ENCODE measurements at regions not wholly inside any gene's neighbourhood (a gene's known extent, or its start where the extent isn't known, plus 50 kb on each side); places are given as distances from the start of the nearest gene placed in this dataset.

DNA sequence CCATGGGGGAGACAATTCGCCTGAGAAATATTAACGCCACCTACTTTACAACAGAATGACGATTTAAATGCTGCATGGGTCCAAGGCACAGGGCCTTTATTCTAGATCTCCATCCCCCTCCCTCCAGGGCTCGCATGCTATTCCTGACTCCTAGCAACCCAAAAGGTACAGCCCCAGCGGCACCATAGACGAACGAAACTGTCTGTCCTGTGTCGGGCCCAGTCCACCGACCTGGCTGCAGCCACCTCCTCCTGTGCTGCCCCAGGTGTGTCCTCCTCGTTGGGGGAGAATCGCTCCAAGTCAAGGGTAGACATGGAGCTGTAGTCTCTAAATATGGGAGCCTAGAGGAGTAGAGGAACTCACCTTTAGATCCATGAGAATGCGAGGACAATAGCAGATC lies 196.5 kb downstream of the TOMM20 start:
- no peak for DNase-seq

DNA sequence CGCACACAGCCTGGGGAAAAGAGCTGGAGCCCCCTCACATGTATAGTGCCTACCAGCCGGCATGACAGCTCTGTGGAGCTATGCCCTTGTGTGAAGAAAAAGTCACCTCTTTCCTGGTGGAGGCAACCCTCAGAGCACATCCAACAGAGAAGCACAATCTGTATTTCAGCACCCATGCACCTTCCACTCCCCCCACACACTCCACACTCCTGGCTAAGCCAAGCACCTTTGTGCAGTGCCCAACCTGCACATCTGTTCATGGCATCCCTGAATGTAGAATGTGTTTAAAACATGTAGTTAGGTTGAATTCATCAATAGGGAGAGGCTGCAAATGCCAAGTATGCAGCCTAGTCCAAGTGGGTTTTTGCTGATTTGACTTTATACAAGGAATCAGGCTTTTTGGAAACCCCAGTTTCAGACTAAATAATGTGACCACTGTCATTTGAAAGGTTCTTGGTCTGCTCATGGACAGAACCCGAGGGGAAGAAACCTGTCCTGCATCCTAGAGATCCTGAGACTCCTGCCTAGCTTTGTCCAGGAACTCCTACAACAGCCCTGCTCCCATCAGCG lies 197.1 kb downstream of the TOMM20 start:
- no peak for DNase-seq

DNA sequence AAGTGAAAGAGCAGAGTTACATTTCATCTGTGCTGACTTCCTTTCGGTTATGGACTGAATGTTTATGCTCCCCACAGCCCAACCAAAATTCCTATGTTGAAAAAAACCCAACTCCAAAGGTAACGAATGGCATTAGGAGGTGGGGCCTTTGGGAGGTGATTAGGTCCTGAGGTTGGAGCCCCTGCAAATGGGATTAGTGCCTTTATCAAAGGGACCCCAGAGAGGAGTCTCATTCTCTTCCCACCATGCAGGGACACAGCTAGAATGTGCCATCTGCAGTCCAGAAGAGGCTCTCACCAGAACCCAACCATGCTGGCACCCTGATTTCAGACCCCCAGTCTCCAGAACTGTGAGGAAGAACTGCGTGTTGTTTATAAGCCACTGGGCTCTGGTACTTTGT lies 199.3 kb downstream of the TOMM20 start:
- DNase-seq: no peak

DNA sequence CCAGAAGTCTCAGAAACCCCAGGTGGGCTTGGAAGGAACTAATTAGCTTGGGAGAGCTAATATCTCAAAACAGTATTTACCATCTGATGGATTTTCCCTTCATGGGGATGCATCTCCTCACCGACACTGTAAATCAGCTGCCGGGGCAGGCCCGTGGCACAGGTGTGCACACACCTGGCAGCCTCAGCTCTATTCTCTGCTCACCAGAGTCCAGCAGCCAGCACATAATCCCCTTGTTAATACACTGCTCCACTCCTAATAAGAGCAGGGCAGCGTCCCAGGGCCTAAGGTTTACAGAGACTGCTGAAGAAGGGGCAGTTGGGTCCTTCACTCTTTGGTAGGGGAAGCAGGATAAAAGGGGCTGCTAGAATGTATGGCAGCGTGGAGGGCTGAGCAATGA lies 200.0 kb downstream of the TOMM20 start:
- no peak for DNase-seq

DNA sequence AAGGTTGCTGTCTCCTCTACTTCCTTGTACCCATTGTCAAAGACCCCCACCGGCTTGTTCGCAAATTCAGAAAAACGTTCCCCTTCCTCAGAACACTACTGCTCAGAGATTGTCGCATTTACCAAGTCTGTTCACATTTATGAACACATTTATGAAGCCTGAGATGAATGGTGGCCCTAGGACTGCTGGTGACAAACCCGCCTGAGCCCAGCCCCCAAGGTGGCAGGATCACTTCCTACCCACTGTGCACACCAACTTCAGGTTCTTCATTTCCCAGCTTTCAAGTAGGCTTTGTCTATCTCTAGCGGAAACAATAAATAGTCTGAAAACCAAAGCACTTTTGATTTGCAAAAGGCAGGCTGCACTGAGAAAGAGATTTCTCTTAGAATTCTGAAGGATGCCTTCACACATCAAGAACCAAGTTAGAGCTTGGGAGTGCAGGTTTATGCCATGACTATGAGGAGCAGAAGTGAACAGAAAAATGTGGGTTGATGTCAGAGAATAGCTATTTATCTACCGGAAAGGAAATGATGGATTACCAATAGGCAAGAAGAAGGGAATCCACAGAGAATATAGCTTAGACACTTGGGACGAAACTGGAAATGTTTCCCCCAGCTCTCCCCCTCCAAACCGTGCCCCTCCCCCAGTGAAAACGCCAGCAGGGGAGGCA lies 200.5 kb downstream of the TOMM20 start:
- DNase-seq: peak; percentile 59

DNA sequence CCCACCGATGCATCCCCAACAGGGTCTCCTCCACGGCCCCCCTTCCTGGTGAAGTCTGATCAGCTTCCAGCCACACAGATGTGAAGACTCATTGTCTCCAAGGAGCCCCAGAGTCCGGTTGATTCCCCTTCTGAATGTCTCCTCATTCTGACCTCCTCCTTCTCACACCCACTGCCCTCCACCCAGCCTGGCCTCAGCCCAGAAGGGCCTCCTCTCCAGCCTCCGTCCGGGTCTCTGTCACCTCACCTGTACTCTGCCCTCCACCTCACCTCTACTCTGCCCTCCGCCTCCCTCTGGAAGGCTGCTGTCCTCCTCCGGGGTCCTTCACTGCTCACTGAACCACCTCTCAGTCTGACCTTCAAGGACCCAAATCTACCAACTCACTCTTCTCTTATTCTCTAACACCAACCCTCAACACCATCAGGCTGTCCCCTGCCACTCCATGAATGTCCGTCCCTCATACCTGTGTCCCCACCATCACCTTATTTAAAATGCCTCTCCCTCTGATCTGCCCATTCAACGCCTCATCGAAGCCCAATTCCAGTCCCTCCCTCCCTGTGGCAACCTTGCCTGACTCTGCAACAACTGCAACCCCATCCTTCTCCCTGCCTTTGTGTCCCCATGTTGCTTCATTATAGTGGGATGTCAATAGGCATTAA lies 201.2 kb downstream of the TOMM20 start:
- no peak for DNase-seq

DNA sequence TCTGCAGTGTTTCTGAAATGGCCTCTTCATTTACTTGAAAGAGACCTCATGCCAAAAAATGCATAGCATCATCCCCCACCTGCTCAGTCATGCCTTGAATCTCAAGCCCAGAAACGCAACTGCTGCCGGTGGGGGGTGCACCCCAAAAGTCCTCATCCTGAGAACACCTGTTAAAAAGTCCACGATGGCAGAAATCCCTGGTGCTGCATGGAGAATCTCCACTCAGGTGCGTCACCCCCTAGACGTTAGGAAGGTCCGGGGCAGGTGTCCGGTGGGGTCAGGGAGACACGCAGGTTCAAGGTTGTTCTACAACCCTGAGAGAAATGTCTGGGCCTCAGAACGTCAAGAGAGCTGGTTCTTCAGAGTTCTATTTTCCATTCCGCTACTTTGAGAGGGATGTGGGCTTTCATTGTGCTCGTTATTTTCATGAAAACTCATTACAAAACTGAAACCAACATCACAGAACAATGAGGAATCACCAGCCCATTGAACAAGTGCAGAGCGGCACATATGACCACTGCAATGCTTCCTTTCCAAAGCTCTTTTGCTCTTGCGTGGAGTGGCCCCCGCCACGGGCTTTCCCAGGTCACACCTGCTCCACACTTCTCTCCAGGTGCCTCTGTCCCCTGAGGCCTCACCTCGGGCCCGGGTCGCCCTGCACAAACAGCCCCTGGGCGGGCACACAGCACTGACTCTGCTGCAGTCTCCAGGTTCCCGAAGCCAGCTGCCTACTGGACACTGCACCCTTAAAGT lies 201.9 kb downstream of the TOMM20 start:
- DNase-seq: no peak

DNA sequence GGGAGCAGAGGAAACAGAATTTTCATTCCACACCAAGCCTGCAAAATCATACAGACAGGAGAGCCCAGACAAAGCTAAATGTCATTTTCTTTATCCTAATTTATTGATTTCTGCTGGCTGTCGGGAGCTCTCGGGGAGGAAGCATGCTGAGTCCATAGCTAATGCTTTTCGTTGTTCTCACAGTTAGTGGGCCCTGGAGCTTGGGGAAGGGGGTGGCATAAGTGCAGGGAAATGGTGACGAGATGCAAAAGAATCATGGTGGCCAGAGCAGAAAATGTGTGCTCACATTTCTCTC lies 202.4 kb downstream of the TOMM20 start:
- DNase-seq: no peak

DNA sequence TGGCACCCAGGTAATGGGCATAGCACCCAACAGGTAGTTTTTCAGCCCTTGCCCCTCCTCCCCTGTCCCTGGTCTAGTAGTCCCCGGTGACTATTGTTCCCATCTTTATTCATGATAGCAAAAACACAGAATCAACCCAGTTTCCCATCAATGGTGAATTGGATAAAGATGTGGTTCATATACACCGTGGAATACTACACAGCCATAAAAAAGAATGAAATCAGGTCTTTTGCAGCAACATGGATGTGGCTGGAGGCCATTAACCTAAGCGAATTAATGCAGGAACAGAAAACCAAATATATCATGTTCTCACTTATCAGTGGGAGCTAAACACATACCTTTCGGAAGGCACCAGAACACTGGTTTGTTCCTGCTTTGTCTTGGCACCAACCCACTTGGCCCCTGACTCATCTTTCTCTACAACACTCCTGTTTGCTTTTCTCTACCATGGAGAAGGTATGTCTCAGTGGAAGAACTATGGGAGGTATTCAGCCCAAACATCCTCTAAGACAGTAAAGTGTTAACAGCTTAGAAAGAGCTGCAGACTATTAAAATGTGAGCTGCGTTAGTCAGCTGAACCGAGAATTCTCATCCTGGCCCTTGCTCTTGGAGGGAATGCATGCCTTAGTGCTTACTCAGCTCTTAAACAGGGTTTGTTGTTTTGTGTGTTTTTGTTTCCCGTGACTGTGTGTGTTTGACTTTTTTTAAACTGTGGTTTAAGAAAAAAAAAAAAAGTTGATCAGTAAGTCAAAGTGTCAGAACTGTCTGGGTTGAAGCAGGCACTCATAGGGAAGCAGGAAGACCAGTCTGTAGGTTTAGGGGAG lies 203.0 kb downstream of the TOMM20 start:
- DNase-seq: peak; percentile 99

DNA sequence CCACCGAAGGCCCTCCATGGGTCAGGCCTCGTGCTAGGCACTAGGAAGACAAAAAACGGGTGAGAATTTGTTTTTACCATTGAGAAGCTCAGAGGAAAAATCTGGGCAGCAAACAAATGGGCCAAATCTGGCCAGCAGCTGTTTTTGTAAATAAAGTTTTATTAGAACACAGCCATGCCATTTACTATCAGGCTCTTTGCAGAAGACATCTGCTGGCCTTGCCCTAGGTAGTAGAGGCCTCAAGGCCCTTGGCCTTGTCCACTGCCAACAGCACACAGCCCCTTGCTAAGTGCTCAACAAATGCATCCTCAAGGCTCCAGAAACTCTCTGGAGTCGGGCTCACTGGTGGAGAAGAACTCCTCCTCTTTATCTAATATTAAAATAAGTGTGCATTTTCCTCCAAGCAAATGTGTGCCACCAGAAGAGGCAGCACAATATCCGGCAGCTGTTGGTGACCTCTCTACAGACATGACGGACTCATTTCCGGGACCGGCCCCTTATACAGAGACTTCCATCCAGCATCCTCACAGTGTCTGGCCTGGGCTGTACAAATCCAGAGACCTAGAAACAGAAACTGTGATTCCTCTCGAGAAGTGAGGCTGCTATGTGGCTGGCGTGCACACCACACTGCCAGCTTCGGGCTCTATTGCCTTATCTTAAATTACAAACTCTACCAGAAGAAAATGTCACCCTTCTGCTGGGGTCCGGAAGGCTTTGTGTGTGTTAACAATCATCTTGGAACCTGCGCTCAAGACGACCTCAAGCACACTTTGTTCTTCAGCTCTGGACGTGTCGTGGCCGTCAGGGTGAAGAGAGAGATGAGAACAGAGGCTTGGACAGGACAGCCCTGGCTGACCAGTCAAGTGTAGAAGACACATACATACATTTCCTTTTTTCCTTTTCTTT lies 203.9 kb downstream of the TOMM20 start:
- DNase-seq: no peak

DNA sequence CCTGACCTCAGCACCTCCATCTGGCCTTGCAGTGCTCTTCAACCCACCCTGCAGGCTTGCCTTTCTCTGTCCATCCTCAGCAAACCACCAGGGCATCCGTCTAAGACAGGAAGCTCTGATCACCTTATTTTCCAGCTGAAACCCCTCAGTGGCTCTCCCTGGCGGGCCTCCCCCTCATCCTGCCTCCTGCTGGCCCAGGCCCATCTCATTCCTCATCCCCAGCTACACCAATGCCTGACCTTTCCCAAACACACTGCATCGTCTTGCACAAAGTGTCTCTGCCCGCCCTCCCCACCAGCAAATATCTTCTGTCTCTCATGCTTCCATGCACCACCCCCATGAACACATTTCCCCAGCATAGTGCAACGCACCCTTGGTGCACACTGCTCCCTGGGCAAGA lies 205.0 kb downstream of the TOMM20 start:
- DNase-seq: no peak

DNA sequence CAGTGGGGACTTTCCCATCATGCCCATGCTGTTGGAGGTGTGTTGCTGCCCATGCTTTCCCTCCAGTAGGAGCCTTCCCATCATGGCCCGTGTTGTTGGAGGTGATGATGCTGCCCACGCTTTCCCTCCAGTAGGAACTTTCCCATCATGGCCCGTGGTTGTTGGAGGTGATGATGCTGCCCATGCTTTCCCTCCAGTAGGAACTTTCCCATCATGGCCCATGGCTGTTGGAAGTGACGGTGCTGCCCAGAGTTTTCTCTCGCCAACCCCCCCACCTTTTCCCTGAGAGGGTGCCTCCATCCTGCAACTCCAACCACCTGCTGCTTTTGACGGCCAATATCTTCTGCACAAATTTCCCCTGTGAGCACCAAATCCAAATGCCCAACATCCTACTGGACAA lies 205.7 kb downstream of the TOMM20 start:
- no peak for DNase-seq

DNA sequence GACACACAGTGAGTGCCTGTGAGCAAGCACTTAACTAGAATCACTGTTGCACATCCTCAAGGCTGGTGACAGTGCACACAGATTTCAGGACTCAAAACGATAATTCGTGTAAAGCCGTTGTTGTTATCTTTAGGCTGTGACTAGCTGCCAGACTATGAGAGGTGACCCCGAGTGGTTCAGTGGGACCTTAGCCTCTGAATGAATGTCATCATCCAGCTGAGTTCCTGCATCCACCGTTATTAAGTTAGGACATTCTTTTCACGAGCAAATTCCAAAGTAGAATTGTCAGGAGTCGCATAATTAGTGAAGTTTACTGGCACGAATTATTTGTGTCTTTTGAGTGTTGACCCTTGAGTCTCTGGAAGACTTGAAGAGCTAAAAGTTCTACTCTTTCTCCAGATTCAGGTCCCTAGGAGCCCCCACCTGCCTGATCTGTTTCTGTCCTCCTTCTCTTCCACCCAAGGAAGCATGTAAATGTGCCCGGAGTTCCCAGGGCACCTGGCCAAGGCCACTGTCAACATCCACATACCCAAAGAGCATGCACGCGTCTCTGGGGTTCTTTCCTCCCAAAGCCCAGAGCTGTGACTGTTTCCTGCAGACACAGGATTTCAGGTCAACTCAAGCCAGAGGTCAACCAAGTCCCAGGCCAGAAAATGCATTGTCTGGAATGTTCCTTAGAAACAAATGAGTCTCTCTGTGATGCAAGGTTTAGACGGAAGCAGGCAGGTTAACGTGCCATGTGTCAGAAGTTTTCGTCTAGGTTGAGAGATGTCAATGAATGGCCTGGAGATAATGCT lies 207.2 kb downstream of the TOMM20 start:
- peak; percentile 51 for DNase-seq

DNA sequence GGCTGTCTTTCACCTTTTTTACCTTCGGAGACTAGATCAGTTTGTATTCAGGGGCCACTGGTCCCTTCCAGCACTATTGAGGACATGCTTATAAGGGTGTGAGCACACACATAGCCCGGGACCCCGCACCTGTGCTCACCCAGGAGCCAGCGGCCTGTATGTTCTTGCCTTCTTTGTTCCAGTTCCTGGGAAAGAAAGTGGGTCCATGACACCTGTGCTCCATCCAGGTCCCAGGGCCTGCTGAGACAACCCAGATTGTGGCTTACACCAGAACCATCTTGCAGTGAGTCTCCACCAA lies 207.8 kb downstream of the TOMM20 start:
- DNase-seq: no peak

DNA sequence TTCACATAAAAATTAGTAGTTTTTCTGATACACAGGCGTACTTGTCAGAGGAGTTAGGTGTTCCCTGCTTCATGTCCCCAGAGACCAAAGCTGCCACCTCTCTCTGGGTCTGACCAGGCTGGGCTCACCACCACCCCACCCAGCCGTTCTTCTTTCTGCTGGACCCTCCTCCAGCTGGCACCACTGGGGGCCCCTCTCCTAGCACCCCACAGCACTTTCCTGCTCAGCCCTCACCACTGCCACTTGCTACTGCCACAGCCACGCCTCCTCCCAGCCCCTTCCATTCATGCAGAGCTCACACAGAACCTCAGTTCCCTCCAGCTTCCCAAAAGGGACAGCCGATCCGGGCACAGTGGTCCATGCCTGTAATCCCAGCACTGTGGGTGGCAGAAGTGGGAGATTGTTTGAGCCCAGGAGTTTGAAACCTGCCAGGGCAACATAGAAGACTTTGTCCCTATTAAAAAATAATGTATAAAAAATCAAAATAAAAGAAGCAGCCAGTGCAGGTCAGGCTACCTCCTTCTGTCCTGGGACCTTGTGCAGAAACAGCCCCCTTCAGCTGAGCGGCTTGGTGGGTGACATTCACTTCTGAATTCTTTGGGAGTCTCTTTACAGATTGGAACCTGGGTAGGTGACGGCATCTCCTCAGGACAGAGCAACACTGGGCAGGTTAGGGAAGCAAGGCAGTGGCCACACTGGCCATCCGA lies 208.3 kb downstream of the TOMM20 start:
- no peak for DNase-seq

DNA sequence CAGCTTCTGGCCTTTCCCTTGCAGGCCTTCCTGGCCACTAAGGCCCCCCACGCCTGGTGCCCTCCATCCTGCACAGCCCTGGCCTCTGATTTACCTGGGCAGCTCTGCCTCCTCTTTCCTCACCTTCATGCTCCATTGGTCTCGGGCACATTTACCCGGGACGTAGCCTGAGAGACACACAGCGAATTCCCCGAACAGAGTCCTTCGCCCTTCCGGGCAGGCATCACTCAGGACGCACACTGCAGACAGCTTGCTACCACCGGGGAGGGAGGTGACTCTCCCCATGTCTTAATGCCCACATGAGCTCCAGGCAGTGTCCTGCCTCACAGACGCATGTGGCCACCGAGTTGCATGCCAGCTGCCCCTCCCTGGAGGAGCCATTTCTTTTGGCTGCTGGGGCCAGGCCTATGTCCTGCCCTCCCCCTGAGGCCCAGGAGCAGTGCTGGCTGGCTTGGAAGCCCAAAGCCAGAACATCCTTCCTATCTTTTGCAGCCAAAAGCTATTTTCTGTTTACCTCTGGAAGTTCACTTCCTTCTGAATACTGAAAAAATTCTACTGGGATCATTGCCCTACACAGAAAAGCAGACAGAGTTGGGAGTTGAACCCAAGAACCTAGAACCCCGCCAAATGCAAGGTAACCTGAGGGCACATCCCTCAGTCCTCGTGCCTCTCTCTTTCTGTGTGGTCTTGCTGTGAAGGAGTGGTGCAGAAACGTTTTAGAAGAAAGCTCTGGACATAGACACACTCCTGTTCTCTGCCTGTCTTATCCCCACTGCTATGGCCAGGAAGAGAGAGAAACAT lies 209.5 kb downstream of the TOMM20 start:
- no peak for DNase-seq

DNA sequence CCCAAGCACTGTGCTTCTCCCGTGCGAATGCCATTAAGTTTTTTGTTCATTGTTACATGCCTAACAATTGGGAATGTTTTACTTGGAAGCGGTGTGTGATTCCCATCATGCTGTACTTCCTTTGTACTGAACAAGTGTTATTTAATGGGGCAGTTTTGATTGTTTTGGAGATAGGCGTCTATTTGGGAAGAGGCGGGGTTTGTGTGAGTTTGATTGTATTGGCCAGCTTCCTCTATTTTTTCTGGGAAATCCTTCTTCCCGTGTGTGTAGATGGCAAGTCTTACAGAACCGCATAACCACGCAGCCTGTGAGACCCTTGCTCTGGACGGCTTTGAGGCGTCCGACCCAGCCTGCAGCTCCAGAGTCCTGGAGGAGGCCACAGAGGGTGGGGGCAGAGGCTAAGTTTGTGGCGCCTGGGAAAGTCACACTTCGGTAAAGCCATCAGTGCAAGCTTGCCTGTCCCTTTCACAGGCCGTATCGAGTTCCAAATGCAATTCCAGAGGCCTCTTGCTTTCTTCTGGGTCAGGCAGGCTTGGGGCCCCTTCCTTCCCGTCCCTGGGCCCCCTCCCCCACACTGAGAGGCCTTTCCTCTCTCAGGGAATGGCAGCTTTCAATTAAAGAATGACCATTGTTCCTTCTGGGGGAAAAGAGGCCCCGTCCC lies 210.3 kb downstream of the TOMM20 start:
- peak; percentile 43 for DNase-seq

DNA sequence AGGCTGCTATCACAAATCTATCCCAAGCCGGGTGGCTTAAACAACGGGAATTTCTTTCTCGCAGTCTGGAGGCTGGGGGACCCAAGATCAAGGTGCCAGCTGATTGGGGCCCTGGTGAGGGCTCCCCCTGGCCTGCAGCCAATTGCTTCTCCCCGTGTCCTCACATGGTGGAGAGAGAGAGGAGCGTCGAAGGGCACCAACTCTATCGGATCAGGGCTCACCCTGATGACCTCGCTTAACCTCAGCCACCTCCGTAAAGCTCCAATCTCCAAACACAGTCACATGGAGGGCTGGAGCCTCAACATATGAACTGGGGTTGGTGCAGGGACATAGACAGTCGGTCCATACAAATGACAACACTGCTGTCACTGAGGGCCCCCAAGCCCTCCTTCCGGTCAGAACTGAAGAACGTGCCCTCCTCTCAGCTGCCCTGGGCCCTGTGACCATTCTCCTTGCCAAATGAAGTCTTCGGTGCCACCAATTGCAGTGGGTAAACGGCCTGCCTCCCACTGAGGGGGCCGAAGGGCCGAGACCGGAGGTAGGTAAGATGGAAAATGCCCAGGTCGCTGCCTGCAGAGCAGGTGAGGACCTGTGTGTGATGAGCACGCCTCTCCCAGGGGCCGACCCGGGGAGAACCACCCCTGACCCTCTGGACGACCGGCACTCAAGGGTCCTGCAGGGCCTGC lies 211.0 kb downstream of the TOMM20 start:
- DNase-seq: no peak
